GM03348 (cell line): ENCODE measurements at regions not wholly inside any gene's neighbourhood (a gene's known extent, or its start where the extent isn't known, plus 50 kb on each side); places are given as distances from the start of the nearest gene placed in this dataset.

Source experiments
- DNase-seq: peaks from one replicate; pipeline ENCODE4 v3.0.0; 2012; ENCODE audit warnings: low spot score

DNA sequence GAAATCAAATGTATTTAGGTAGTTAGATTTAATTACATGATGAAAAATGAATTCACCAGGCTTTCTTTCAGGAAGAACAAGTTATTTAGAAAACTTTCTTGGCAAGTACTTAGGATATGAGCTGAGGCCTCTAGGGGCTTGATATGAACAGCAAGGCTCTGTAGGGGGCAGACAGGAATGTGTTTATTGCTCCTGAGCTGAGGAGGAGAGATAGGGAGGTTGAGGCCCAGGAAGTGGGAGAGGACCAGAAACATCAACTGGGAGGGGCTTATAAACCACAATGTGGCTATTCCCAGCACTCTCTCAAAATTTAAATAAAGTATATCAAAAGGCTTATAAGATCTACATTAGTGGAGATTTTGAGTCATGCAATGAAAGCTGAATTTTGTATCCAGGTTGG is 154.0 kb upstream of the MAF start:
- no peak for DNase-seq

- DNase-seq: no peak
Measured at GRCh38 chr16:79754081-79754480, 153.5 kb upstream of the MAF start.

DNA sequence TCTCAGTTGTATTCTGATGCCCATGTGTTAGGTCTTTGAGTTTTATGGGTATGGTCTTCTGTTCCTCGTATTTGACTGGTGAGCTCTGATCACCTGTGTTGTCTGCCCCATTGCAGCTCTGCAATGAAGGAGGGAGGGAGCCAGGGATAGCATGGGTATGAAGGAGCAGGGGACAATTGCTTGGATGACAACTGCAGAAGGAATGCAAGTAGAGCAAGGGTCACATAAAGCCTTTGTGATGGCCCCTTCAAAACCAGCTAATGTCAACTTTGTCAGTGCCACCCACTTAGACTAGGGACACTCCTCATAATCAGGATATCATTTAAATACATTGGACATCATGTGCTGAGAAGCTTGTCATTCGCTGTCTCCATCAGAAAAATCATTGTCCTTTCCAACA is 152.7 kb upstream of the MAF start:
- DNase-seq: no peak

DNA sequence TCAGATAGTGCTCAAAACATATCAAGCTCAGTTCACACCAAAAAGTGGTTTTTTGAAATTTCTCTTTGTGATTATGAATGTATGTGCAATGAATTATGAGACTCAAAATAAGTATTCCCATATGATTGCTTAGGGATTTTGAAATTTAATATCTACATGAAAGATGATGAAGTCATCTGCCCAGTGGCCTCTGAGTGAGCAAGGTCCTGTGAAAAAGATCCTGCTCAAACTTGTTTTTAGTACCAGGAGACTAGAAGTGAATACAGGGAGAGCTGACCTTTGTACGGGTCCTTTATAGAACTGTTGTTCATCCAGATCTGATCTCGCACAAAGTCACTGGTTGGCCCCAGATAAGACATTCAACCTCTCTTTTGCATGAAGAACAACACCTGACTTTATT is 151.9 kb upstream of the MAF start:
- DNase-seq: no peak

GRCh38 chr16:79751471-79752184 is 151.1 kb upstream of the MAF start:
- no peak for DNase-seq

DNA sequence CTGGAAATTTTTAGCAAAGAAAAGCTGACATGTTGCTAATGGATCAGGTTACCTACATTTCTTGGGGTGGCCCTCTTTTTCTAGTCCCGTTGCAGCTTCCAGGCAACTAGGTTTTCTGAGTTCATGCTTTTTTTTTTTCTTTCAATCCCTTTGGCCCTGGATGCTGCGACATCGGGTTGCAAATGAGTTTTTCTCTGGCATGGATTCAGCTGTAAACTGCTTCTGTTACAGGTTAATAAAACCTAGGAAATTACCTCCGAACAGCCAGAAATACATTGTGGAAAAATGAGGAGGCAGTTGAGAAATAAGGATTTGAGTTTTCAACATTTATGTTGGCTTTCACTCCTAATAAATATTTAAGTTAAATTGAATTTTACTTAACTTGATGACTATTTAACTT is 149.8 kb upstream of the MAF start:
- no peak for DNase-seq

DNA sequence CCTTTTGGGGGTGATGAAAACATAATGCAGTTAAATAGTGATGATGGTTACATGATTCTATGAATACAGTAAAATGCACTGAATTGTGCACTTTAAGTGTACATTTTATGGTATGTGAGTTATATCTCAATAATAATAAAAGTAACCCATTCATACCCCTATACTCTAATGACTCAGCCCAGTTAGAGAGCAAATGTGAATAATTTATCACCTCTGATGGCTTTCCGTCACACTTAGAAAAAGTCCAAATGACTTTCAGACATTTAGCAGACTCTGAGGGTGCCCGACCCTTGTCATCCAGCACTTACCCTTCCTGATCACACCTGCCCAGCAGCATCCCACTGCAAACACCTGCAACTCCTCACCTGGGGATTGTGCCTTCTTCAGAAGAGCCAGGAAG is 148.1 kb upstream of the MAF start:
- DNase-seq: no peak

DNA sequence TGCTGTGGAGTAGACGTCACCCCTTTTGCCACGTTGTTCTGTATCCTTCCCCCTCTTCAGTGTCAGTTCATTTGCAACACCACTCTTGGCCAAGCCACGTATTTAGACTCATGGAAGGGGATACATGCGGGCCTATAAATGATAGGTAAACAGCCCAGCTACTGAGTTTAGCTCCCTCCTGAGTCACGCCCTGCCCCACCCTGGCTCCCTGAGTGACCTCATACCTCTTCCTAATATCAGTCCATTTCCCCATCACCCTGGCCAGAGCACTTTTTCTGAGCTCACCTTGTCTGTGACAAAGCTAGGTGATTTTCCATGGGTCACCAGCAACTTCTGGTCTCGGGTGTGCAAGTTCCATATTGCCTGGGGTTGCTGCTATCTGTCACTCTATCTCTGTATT is 147.2 kb upstream of the MAF start:
- no peak for DNase-seq

DNA sequence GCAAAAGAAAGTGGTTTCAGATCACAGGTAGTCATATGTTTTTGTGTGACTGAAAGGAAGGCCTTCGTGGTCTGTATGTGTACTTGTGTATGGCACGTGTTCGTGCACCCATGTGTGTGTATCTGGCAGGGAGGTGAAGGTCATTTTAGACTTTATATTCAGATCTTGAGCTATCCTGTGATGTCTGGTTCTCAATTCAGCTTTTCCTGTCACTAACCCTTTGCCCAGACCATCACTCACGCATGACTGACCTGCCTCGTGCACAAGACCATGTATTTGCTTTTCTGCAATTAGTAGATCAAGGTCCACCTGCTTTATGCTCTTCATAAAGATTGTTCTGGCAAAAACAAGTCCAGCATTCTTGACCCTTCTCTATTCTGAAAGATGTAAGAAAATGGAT is 139.7 kb upstream of the MAF start:
- DNase-seq: no peak

GRCh38 chr16:79735271-79735670 is 134.7 kb upstream of the MAF start:
- DNase-seq: no peak

GRCh38 chr16:79734721-79735120 is 134.2 kb upstream of the MAF start:
- DNase-seq: no peak

GRCh38 chr16:79728923-79729240 is 128.3 kb upstream of the MAF start:
- DNase-seq: no peak

DNA sequence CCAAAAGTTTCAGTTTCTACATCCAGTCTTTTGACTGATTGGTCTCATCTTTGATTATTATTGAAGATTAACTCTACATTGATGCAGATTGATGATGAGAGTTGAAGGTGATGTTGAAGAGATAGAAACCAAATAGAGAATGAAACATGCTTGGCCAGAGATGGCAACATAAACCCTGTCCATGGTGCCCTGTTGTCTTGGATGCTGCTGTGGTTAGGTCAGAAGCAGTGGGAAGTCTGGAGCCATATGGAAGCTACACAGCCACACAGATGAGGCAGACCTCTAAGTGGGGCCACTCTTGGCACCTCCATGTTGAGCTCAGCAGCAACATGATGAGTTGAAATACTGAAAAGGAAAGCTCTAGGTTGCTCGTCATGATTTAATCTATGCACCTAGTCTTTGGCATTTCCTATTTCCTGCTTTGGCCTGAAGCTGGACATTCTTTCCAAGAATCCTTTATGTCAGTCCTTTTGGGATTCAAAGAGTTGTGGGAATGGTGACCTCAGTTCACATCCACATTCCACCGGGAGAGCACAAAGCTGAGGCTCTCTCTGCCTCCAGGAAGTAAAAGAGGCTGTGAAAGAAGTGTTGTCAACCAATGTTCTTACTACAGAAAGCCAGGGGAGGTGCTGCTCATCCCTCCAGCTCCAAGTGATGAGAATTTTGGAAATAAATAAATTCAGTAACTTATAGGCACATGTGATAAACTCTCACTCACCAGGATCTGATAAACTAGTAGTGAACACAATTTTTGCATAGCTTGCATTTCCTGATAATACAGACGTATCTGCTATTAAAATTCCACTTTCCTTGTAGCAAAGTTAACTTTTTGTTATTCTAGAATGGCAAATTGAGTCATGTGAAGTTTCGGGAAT is 127.7 kb upstream of the MAF start:
- no peak for DNase-seq

DNA sequence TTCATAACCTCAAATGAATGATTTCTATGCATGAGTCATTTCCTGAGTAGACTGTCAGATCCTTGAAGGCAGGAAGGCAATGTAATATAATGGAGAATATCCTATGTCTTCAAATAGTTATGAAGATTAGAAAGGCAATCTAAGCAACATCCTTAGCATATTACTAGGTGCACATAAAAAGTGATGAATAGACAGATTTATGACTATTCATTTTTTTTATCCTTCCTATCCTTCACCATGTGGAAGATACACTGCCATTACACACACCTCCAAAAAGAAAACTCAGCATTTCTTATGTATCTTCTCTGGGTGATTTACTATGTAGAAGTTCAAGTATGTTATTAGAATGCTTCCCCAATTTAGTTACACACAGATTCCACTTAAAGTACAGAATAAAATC is 126.4 kb upstream of the MAF start:
- DNase-seq: no peak

DNA sequence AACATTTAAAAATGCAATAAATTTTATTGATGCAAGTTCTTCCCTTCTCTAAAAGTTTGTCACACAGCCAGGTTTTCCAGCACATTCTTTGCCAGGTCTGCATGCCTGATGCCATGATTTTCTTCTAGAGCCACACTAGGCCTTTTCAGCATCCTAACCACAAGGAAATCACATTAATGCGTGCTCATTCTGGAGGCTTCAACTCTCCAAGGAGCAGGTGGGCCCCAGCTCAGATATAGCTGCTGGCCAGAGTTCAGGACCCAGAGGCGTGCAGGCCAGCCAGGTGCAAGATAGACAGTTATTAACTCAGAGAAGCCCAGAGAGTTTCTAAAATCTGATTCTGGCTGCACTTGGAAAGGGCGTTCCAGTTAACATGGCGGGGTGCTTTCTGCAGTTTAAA is 124.5 kb upstream of the MAF start:
- DNase-seq: no peak

- DNase-seq: no peak
Measured at GRCh38 chr16:79723583-79724168, 123.1 kb upstream of the MAF start.

DNA sequence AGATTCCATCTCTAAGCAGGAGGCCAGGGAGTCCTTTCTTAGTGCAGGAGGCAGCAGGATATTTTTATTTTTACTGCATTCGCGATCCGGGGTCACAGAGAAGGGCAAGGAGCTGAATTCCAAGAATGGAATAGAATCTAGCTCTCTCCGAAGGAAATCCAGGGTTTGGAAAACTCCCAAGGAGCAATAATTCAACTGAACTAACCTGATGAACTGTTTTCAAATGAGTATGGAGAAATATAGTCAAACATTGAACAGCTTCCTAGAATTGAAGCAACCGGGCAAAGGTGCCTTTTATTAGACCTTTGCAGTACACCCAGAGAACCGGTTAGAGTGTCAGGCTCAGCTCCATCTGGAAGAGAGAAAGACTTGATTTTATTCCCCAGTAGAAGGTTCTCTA is 120.7 kb upstream of the MAF start:
- DNase-seq: no peak

DNA sequence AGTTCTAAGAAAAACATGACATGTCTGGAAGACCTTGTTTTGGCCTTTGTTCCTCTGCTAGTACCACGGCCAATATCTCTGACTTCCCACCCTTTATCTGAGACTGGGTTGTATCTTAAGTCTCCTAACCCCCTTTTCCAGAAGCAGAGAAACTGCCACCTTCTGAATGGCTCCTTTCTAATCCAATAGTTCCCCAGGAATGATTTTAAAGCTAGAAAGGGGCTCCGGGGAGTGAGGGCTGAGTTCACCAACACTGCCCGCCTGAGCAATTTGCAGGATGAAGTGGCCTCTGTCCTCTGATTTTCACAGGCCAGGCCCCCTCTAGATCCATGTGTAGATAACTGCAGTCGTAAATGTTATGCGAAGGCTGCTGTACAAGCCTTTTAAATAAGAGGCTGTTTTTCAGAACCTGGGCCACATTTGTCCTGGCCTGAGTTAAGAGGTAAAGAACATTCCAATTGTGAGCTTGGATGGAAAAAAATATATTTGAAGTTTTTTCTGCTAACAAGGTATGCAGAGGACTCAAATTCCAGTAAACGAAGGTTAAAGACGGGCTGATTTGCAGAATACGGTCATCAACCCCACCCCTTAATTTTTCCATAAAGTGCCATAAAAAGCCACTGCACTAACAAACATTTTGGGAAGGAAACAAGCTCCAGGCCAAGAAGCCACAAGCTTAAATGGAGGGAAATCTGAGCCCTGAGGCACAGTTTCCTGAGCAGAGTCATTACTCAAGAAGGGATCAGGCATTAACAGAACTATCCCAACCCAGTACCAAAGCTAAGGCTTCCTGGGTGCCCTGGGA is 117.0 kb upstream of the MAF start:
- no peak for DNase-seq

- no peak for DNase-seq
Measured at GRCh38 chr16:79716645-79717332, 116.3 kb upstream of the MAF start.

- DNase-seq: no peak
Measured at GRCh38 chr16:79715061-79715460, 114.5 kb upstream of the MAF start.

GRCh38 chr16:79714440-79714839 is 113.9 kb upstream of the MAF start:
- no peak for DNase-seq
